K562 (cell line): ENCODE measurements at regions not wholly inside any gene's neighbourhood (a gene's known extent, or its start where the extent isn't known, plus 50 kb on each side); places are given as distances from the start of the nearest gene placed in this dataset.

Source experiments
- ADNP ChIP-seq: fragments of 200-800 bp; sonication (Bioruptor generic); IDR thresholded peaks from 2 replicates; pipeline ENCODE4 v1.6.1; 2016; ENCODE audit warnings: missing genetic modification characterization, missing compliant biosample characterization
- ARID3B ChIP-seq: fragments of 250-450 bp; sonication (Bioruptor Pico); IDR thresholded peaks from 2 replicates; pipeline ENCODE4 v1.4.0; 2020; ENCODE audit warnings: borderline replicate concordance
- CBFA2T3 ChIP-seq: fragments of 450-650 bp; IDR thresholded peaks from 2 replicates; pipeline ENCODE4 v1.6.1; 2017
- DEAF1 ChIP-seq: fragments of 450-650 bp; formaldehyde crosslinking; IDR thresholded peaks from 2 replicates; pipeline ENCODE4 v1.4.0; 2020; ENCODE audit warnings: mild to moderate bottlenecking, moderate library complexity
- ETV1 ChIP-seq: fragments of 450-650 bp; conservative IDR thresholded peaks from 2 replicates; pipeline ENCODE4 v1.6.1; 2016; ENCODE audit warnings: missing genetic modification characterization, control low read depth, low read depth, missing compliant biosample characterization
- HNRNPK ChIP-seq: fragments of 200-400 bp; formaldehyde crosslinking; IDR thresholded peaks from one replicate; pipeline ENCODE4 v1.6.1; 2018; ENCODE audit warnings: mild to moderate bottlenecking, low read depth, low read length; ENCODE audit not compliant: poor library complexity, severe bottlenecking
- MCM2 ChIP-seq: fragments of 450-650 bp; IDR thresholded peaks from 2 replicates; pipeline ENCODE4 v1.6.1; 2017; ENCODE audit warnings: low read depth, mild to moderate bottlenecking
- MED1 ChIP-seq: sonication (generic); formaldehyde crosslinking; IDR thresholded peaks from 2 replicates; pipeline ENCODE4 v1.8.1; 2023; ENCODE audit warnings: missing genetic modification reagents, borderline replicate concordance
- NR1H2 ChIP-seq: sonication (generic); formaldehyde crosslinking; IDR thresholded peaks from 2 replicates; pipeline ENCODE4 v1.4.0; 2020; ENCODE audit warnings: mild to moderate bottlenecking, missing genetic modification reagents
- NR2C2 ChIP-seq, 2 experiments: fragments of 200-800 bp in 1 of 2; sonication (Bioruptor generic) in 1 of 2; sonication (generic) in 1 of 2; formaldehyde crosslinking in 1 of 2; IDR thresholded peaks; 2 replicates each; pipeline versions ENCODE4 v1.6.1 to v1.8.0; 2016 to 2022; ENCODE audit warnings: mild to moderate bottlenecking in 1 of 2, missing compliant biosample characterization in 1 of 2, missing genetic modification characterization in 1 of 2, missing genetic modification reagents in 1 of 2
- RAD21 ChIP-seq, 2 experiments: fragments of 250-450 bp in 1 of 2; fragments of 450-650 bp in 1 of 2; sonication (Bioruptor Pico) in 1 of 2; formaldehyde crosslinking in 1 of 2; IDR thresholded peaks in 1 of 2; conservative IDR thresholded peaks in 1 of 2; 2 replicates each; pipeline versions ENCODE4 v1.4.0 to v1.8.0; 2020 to 2022; ENCODE audit warnings: mild to moderate bottlenecking in 2 of 2, moderate library complexity in 1 of 2
- SAP30 ChIP-seq: fragments of 200-600 bp; sonication (generic); IDR thresholded peaks from 2 replicates; pipeline ENCODE4 v1.6.1; 2012; ENCODE audit warnings: borderline replicate concordance, low read depth, mild to moderate bottlenecking, moderate library complexity, low read length, control low read depth, inconsistent platforms; ENCODE audit not compliant: insufficient read depth, poor library complexity, severe bottlenecking
- SMARCC2 ChIP-seq: fragments of 450-650 bp; IDR thresholded peaks from 2 replicates; pipeline ENCODE4 v1.6.1; 2017; ENCODE audit warnings: antibody characterized with exemption, moderate library complexity, mild to moderate bottlenecking, low read depth
- TBL1XR1 ChIP-seq, 2 experiments: IDR thresholded peaks; 2 replicates each; pipeline ENCODE4 v1.6.1; 2012; ENCODE audit warnings: improper control_type of control experiment in 2 of 2, low read length in 2 of 2, mild to moderate bottlenecking in 1 of 2
- TCF7 ChIP-seq: sonication (generic); IDR thresholded peaks from 2 replicates; pipeline ENCODE4 v1.6.1; 2016; ENCODE audit warnings: antibody characterized with exemption, borderline replicate concordance
- TOE1 ChIP-seq, 2 experiments: fragments of 450-650 bp in 1 of 2; sonication (generic) in 1 of 2; formaldehyde crosslinking in 1 of 2; IDR thresholded peaks; 2 replicates each; pipeline versions ENCODE4 v1.7.1 to v1.8.0; 2016 to 2022; ENCODE audit warnings: borderline replicate concordance in 2 of 2, mild to moderate bottlenecking in 2 of 2, antibody characterized with exemption in 1 of 2, inconsistent platforms in 1 of 2, low read depth in 1 of 2, missing genetic modification reagents in 1 of 2, moderate library complexity in 1 of 2
- ZKSCAN1 ChIP-seq: fragments of 150-350 bp; IDR thresholded peaks from 2 replicates; pipeline ENCODE4 v1.6.1; 2016; ENCODE audit warnings: low read depth, low read length
- ZNF224 ChIP-seq: sonication (generic); formaldehyde crosslinking; IDR thresholded peaks from 2 replicates; pipeline ENCODE4 v1.8.0; 2022; ENCODE audit warnings: mild to moderate bottlenecking, missing genetic modification reagents
- ZNF518B ChIP-seq: fragments of 250-450 bp; sonication (Bioruptor Pico); IDR thresholded peaks from 2 replicates; pipeline ENCODE4 v1.5.0; 2021; ENCODE audit warnings: mild to moderate bottlenecking, moderate library complexity
- ZNF780A ChIP-seq: fragments of 250-450 bp; sonication (Bioruptor Pico); IDR thresholded peaks from 2 replicates; pipeline ENCODE4 v1.5.0; 2021; ENCODE audit warnings: mild to moderate bottlenecking

GRCh38 chr2:74077636-74078035, 70.1 kb downstream of the BOLA3 start (continued):
- TF ChIP-seq ZNF518B, result no peak
- TF ChIP-seq ZKSCAN1, result no peak
- peak; percentile 8 to 58; a peak in 2 of 4 replicates for TF ChIP-seq TBL1XR1 (IDR thresholded peaks at IDR 0.05; ENCODE audit: low read length in 2 of 2)
- TF ChIP-seq NR1H2 (CRISPR knock-in tag), result no peak
- TF ChIP-seq ZNF780A, result no peak
- TF ChIP-seq TOE1 (IDR thresholded peaks at IDR 0.05; ENCODE audit: borderline replicate concordance), result 0 out of 2 replicates have a peak, but pooled peaks have one; percentile 40
- TF ChIP-seq TOE1 (CRISPR knock-in tag; IDR thresholded peaks at IDR 0.05; ENCODE audit: borderline replicate concordance, low read depth), result no peak
- no peak for TF ChIP-seq TCF7
- peak; percentile 6 to 42; a peak in 2 of 4 replicates for TF ChIP-seq RAD21 (CRISPR knock-in tag; conservative IDR thresholded peaks at IDR 0.05 in 1 of 2, IDR thresholded peaks at IDR 0.05 in 1 of 2)
- no peak for TF ChIP-seq ZNF224 (CRISPR knock-in tag)
- TF ChIP-seq CBFA2T3, result peak; percentile 73
- no peak for TF ChIP-seq HNRNPK
- TF ChIP-seq SMARCC2, result no peak
- TF ChIP-seq SAP30, result no peak
- TF ChIP-seq ADNP (tag), result no peak
- peak; percentile 82 for TF ChIP-seq ETV1 (tag)
- no peak for TF ChIP-seq MCM2
- TF ChIP-seq DEAF1, result no peak
- TF ChIP-seq NR2C2 (CRISPR knock-in tag; IDR thresholded peaks at IDR 0.05), result no peak
- TF ChIP-seq NR2C2 (tag; IDR thresholded peaks at IDR 0.05), result peak; percentile 45; the same call in 1 of the 2 replicates
- no peak for TF ChIP-seq ARID3B (CRISPR knock-in tag)
- TF ChIP-seq MED1 (CRISPR knock-in tag), result no peak
